DND-41 (cell line): ENCODE measurements at regions not wholly inside any gene's neighbourhood (a gene's known extent, or its start where the extent isn't known, plus 50 kb on each side); places are given as distances from the start of the nearest gene placed in this dataset.

Experiments used
- EZH2 ChIP-seq: IDR thresholded peaks from 3 replicates; pipeline ENCODE4 v1.6.1; 2012; ENCODE audit warnings: borderline replicate concordance, low read depth, mild to moderate bottlenecking, moderate library complexity, low read length, inconsistent platforms; ENCODE audit not compliant: severe bottlenecking
- TF ChIP-seq, protein P1 (sequence below): IDR thresholded peaks from 2 replicates; pipeline ENCODE4 v1.5.1; 2012; ENCODE audit warnings: borderline replicate concordance, low read length, moderate library complexity, mild to moderate bottlenecking; ENCODE audit not compliant: poor library complexity, severe bottlenecking; ENCODE audit errors: extremely low read depth

DNA sequence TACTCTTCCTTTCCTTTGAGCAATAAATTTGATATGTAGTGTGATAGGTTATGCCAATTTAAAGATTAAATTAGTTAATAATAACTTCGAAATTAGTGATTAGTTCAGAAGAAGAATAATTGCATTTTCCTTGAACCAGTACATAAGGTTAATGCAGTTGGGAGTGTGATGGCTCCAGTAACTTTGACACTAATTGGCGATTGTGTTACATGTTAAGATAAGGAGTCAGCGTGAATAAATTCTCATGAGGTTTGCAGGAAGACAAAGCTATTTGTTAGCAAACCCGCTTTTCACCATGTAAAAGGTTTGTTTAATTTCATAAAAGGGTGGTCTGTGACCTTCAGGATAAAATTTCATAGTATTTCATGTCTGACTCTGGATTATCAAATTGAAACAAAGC, 1226.8 kb downstream of the SLC16A7 start:
- TF ChIP-seq, protein P1, sequence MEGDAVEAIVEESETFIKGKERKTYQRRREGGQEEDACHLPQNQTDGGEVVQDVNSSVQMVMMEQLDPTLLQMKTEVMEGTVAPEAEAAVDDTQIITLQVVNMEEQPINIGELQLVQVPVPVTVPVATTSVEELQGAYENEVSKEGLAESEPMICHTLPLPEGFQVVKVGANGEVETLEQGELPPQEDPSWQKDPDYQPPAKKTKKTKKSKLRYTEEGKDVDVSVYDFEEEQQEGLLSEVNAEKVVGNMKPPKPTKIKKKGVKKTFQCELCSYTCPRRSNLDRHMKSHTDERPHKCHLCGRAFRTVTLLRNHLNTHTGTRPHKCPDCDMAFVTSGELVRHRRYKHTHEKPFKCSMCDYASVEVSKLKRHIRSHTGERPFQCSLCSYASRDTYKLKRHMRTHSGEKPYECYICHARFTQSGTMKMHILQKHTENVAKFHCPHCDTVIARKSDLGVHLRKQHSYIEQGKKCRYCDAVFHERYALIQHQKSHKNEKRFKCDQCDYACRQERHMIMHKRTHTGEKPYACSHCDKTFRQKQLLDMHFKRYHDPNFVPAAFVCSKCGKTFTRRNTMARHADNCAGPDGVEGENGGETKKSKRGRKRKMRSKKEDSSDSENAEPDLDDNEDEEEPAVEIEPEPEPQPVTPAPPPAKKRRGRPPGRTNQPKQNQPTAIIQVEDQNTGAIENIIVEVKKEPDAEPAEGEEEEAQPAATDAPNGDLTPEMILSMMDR: no peak
- TF ChIP-seq EZH2: no peak
